ENCODE measurements at regions not wholly inside any gene's neighbourhood (a gene's known extent, or its start where the extent isn't known, plus 50 kb on each side); places are given as distances from the start of the nearest gene placed in this dataset.

- no peak for TF ChIP-seq CTCF (IDR thresholded peaks at IDR 0.05; ENCODE audit: low read depth, low read length)
Measured at GRCh38 chr14:65938738-65939137, 526.2 kb downstream of the FUT8 start.

GRCh38 chr14:65939184-65939583 lies 526.7 kb downstream of the FUT8 start:
- no peak for TF ChIP-seq CTCF (IDR thresholded peaks at IDR 0.05; ENCODE audit: low read depth, low read length)
- DNase-seq (ENCODE audit: extremely low read depth, low read depth): no peak

More at GRCh38 chr14:65938738-65939137, 526.2 kb downstream of the FUT8 start:
- DNase-seq (ENCODE audit: extremely low read depth, low read depth): no peak

- DNase-seq (ENCODE audit: extremely low read depth, low read depth): no peak
- no peak; the same call in 1 of the 2 replicates for TF ChIP-seq CTCF (IDR thresholded peaks at IDR 0.05; ENCODE audit: low read depth, low read length)
Measured at GRCh38 chr14:65940056-65940735, 527.7 kb downstream of the FUT8 start.

GRCh38 chr14:65941091-65941490 lies 528.6 kb downstream of the FUT8 start:
- DNase-seq (ENCODE audit: extremely low read depth, low read depth): no peak
- TF ChIP-seq CTCF (IDR thresholded peaks at IDR 0.05; ENCODE audit: low read depth, low read length): no peak

GRCh38 chr14:65943150-65943549 lies 530.6 kb downstream of the FUT8 start:
- TF ChIP-seq CTCF (IDR thresholded peaks at IDR 0.05; ENCODE audit: low read depth, low read length): no peak
- no peak for DNase-seq (ENCODE audit: extremely low read depth, low read depth)

- no peak for TF ChIP-seq CTCF (IDR thresholded peaks at IDR 0.05; ENCODE audit: low read depth, low read length)
- no peak for DNase-seq (ENCODE audit: extremely low read depth, low read depth)
Measured at GRCh38 chr14:65943916-65944410, 531.4 kb downstream of the FUT8 start.

- no peak for TF ChIP-seq CTCF (IDR thresholded peaks at IDR 0.05; ENCODE audit: low read depth, low read length)
- DNase-seq (ENCODE audit: extremely low read depth, low read depth): no peak
Measured at GRCh38 chr14:65945327-65945726, 532.8 kb downstream of the FUT8 start.

Measured in AG09319 (cell line).